GM13977 (cell line): ENCODE measurements at regions not wholly inside any gene's neighbourhood (a gene's known extent, or its start where the extent isn't known, plus 50 kb on each side); places are given as distances from the start of the nearest gene placed in this dataset.

Experiments
- DNase-seq: peaks from one replicate; pipeline ENCODE4 v3.0.0; 2012; ENCODE audit warnings: low spot score
- CTCF ChIP-seq: IDR thresholded peaks from 2 replicates; pipeline ENCODE4 v1.5.1; 2012; ENCODE audit warnings: mild to moderate bottlenecking, control low read depth; ENCODE audit not compliant: insufficient read depth; ENCODE audit errors: extremely low read depth, missing control alignments
- in situ Hi-C: fragments of 300-500 bp; cut with MboI; formaldehyde crosslinking; loops from one replicate; pipeline ENCODE4 v1.12.0; 2022; ENCODE audit warnings: low sequenced_read_pairs, low pct_unique_long_range_greater_than_20kb, mixed read lengths, inconsistent platforms; ENCODE audit not compliant: unreplicated experiment

- no peak for DNase-seq
- no peak for TF ChIP-seq CTCF
- in situ Hi-C loops = no loop called here
Measured at GRCh38 chr13:76132532-76132931, 496.4 kb downstream of the LMO7 start.

- no peak for TF ChIP-seq CTCF
- in situ Hi-C loops = no loop called here
- no peak for DNase-seq
Measured at GRCh38 chr13:76131551-76131950, 495.4 kb downstream of the LMO7 start.

GRCh38 chr13:76129305-76130000 is 493.3 kb downstream of the LMO7 start:
- TF ChIP-seq CTCF = no peak
- DNase-seq = no peak
- in situ Hi-C loops = no loop called here

GRCh38 chr13:76127922-76128321 is 491.8 kb downstream of the LMO7 start:
- no peak for TF ChIP-seq CTCF
- in situ Hi-C loops = no loop called here
- no peak for DNase-seq

- no peak for DNase-seq
- in situ Hi-C loops = no loop called here
- TF ChIP-seq CTCF = no peak
Measured at GRCh38 chr13:76123548-76123947, 487.4 kb downstream of the LMO7 start.

- in situ Hi-C loops = no loop called here
- TF ChIP-seq CTCF = no peak
- DNase-seq = no peak
Measured at GRCh38 chr13:76116751-76117360, 480.7 kb downstream of the LMO7 start.
